Ovary (tissue), 3 donors: ENCODE measurements at regions not wholly inside any gene's neighbourhood (a gene's known extent, or its start where the extent isn't known, plus 50 kb on each side); places are given as distances from the start of the nearest gene placed in this dataset.

Experiments
- POLR2A ChIP-seq: fragments of 450-650 bp; IDR thresholded peaks from one replicate; pipeline ENCODE4 v1.6.1; 2017; ENCODE audit warnings: antibody characterized with exemption, mild to moderate bottlenecking, moderate library complexity
- TF ChIP-seq, protein P1 (sequence below), 3 donors: fragments of 450-650 bp in 2 of 3; fragments of 200-600 bp in 1 of 3; IDR thresholded peaks; one replicate each; pipeline versions ENCODE4 v1.5.1 to v1.8.0; 2016 to 2022; ENCODE audit warnings: antibody characterized with exemption in 3 of 3, mild to moderate bottlenecking in 1 of 3
- donor health status: DM: no; HTN: no; CAD: no.

DNA sequence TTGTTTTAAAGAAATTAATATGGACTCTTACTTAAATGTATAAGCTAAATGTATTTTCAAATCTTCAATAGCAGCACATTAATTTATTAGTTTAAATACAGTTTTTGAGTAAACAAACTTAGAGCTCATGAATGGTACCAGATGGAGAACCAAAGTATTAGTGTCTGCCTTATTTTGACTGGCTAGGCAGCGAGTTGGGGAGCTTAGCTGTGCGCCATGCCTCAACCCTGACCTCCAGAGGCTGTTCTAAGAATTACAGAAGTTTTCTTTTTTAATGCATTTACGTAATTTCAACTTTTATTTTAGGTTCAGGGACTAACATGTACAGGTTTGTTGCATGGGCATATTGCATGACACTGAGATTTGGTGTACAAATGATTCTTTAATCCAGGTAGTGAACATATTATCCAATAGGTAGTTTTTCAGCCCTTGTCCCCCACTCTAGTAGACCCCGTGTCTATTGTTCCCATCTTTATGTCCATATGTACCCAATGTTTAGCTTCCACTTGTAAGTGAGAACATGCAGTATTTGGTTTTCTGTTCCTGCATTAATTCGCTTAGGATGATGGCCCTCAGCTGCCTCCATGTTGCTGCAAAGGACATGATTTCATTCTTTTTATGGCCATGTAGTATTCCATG lies 166.8 kb downstream of the IQUB start:
- TF ChIP-seq POLR2A = no peak
- TF ChIP-seq, protein P1, sequence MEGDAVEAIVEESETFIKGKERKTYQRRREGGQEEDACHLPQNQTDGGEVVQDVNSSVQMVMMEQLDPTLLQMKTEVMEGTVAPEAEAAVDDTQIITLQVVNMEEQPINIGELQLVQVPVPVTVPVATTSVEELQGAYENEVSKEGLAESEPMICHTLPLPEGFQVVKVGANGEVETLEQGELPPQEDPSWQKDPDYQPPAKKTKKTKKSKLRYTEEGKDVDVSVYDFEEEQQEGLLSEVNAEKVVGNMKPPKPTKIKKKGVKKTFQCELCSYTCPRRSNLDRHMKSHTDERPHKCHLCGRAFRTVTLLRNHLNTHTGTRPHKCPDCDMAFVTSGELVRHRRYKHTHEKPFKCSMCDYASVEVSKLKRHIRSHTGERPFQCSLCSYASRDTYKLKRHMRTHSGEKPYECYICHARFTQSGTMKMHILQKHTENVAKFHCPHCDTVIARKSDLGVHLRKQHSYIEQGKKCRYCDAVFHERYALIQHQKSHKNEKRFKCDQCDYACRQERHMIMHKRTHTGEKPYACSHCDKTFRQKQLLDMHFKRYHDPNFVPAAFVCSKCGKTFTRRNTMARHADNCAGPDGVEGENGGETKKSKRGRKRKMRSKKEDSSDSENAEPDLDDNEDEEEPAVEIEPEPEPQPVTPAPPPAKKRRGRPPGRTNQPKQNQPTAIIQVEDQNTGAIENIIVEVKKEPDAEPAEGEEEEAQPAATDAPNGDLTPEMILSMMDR (IDR thresholded peaks at IDR 0.05) = no peak
